OCI-LY3 (cell line): ENCODE measurements at regions not wholly inside any gene's neighbourhood (a gene's known extent, or its start where the extent isn't known, plus 50 kb on each side); places are given as distances from the start of the nearest gene placed in this dataset.

Experiments
- EZH2phosphoT487 ChIP-seq: fragments of 200-600 bp; shearing (Covaris generic); IDR thresholded peaks from 2 replicates; pipeline ENCODE4 v1.6.1; 2018; ENCODE audit warnings: antibody characterized with exemption, mixed run types, low read depth
- TF ChIP-seq, protein P1 (sequence below): fragments of 200-600, 300-600 bp; sonication (generic); IDR thresholded peaks from 2 replicates; pipeline ENCODE4 v1.5.1; 2014; ENCODE audit warnings: antibody characterized with exemption, low read length, low read depth

DNA sequence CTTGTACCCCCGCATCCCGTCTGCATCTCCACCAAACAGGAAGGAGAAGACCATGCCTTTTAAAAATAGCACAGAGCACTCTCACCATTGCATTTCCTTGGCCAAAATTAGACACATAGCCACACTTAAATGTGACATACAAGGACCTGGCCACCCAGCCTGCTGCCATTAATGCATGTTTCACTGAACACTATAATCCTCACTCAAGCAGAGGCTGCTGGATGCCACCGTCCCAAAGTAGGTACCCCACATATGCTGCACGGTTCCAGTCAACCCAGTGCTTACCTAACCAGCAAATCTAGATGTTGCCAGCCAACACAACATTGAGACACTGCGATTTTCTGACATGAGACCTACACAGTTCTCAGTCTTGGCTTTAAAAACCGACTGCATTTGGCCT, 107.7 kb downstream of the ADSS2 start:
- TF ChIP-seq, protein P1, sequence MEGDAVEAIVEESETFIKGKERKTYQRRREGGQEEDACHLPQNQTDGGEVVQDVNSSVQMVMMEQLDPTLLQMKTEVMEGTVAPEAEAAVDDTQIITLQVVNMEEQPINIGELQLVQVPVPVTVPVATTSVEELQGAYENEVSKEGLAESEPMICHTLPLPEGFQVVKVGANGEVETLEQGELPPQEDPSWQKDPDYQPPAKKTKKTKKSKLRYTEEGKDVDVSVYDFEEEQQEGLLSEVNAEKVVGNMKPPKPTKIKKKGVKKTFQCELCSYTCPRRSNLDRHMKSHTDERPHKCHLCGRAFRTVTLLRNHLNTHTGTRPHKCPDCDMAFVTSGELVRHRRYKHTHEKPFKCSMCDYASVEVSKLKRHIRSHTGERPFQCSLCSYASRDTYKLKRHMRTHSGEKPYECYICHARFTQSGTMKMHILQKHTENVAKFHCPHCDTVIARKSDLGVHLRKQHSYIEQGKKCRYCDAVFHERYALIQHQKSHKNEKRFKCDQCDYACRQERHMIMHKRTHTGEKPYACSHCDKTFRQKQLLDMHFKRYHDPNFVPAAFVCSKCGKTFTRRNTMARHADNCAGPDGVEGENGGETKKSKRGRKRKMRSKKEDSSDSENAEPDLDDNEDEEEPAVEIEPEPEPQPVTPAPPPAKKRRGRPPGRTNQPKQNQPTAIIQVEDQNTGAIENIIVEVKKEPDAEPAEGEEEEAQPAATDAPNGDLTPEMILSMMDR: no peak
- TF ChIP-seq EZH2phosphoT487: no peak
